NCI-H345 treated with DMSO at 0.1 percent for 48 hours (cell line): ENCODE measurements at regions not wholly inside any gene's neighbourhood (a gene's known extent, or its start where the extent isn't known, plus 50 kb on each side); places are given as distances from the start of the nearest gene placed in this dataset.
A peak's percentile ranks its signal among the peaks of the same experiment; 100 is the strongest.
"Not testable (repeated sequence)": the region's sequence is repeated elsewhere in the genome, so short reads cannot be mapped to it uniquely, and the experiment has no call there.

Source experiments
- DNase-seq: peaks from one replicate; lab custom pipeline; 2025; ENCODE audit not compliant: unreplicated experiment; lab: John Stamatoyannopoulos, UW

GRCh38 chr5:78726571-78726970 is 78.0 kb upstream of the LHFPL2 start:
- no peak for DNase-seq

- DNase-seq = no peak
These were observed 77.4 kb upstream of the LHFPL2 start for GRCh38 chr5:78726003-78726402.

DNA sequence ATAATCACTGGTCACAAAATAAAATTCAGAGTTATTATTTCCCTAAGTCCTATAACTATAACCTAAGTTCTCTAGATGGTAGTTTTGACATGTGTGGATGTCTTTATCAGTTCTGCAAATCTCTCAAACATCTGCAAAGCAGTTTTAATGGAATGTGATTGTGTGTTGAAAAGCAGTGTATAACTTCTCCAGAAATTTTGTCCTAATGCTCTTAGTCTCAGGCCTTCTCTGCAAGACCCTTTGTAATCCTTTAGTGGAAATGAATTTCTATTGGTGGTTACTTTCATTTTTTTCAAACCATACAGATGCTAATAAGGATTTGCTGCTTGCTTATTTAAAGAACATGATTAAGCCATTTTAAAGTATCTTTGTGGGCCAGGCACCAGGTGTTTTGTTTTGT is 75.5 kb upstream of the LHFPL2 start:
- DNase-seq = no peak

DNA sequence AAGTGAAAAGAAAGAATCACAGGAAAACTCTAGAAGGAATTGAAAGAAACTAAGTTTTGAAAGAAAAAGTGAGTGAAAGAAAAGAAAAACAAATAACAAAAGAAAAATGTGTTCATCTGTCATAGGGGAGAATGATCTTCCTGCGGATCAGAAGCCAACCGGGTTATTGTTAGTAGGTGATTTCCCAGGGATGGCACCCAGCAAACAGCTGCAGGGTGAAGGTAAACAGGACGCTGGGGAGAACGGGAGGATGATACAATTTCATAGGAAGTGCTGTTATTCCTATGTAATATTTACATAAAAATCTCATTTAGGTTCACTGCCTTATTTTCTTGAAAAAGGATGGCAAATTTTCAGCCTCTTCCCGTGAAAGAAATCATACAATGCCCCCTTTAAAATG is 72.4 kb upstream of the LHFPL2 start:
- DNase-seq = peak; percentile 2

- DNase-seq = no peak
These were observed 71.8 kb upstream of the LHFPL2 start for GRCh38 chr5:78720227-78720985.

- no peak for DNase-seq
These were observed 71.1 kb upstream of the LHFPL2 start for GRCh38 chr5:78719504-78720219.

DNA sequence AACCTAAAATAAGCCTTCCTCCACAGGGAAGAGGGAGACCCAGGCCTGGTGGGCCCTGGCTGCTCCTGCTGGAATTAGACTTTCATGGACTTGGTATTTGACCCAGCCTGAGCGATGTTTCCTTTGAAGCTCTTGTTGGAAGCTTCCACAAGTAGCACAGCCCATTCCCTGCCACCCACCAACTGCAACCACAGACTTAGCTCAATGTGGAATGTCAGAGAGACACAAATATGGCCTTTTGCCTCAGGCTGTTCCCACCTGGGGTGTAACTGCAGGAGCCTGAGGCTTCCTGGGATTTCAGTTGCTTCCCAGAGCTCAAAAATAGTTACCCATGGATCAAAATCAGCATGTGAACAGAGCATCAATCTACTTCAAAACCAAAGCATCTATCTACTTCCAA is 70.3 kb upstream of the LHFPL2 start:
- DNase-seq = peak; percentile 2

GRCh38 chr5:78717674-78718584 is 69.4 kb upstream of the LHFPL2 start:
- DNase-seq = peak; percentile 86

DNA sequence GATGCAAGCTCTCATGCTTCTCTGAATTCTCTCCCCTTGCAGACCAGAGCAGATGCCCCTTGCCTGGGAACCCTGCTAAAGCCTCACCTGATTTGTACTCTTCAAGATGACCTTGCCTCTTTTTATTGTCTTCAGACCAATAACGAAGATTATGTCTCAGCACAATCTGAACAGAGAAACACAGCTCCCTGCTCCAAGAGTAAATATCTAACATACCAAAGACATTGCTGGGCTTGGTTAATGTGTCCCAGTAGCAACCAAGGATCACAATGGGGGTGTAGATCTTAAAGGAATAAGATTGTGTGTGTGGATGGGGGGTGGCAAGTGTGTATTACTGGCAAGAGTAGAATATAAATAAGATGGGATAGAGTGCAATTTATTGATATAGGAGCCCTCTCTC is 67.6 kb upstream of the LHFPL2 start:
- no peak for DNase-seq

DNA sequence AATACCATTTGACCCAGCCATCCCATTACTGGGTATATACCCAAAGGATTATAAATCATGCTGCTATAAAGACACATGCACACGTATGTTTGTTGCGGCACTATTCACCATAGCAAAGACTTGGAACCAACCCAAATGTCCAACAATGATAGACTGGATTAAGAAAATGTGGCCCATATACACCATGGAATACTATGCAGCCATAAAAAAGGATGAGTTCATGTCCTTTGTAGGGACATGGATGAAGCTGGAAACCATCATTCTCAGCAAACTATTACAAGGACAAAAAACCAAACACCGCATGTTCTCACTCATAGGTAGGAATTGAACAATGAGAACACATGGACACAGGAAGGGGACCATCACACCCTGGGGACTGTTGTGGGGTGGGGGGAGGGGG is 66.8 kb upstream of the LHFPL2 start:
- not testable (repeated sequence) for DNase-seq

- not testable (repeated sequence) for DNase-seq
These were observed 63.1 kb upstream of the LHFPL2 start for GRCh38 chr5:78711670-78712069.

- DNase-seq = not testable (repeated sequence)
These were observed 61.3 kb upstream of the LHFPL2 start for GRCh38 chr5:78709729-78710430.

DNA sequence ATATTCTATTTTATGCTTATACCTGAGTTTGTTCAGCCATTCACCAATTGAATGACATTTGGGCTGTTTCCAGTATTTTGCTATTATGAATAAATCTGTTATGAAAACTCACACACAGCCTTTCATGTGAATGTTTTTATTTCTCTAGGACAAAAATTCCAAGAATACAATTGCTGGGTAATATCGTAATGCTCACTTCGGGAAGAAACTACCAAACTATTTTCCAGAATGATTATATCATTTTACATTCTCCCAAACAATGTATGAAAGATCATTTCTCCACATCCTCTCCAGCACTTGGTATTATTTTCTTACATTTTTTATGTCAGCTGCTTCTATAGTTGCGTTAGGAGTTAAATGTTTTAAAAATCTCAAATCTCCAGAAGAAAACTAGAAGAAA is 58.3 kb upstream of the LHFPL2 start:
- no peak for DNase-seq

- no peak for DNase-seq
These were observed 57.8 kb upstream of the LHFPL2 start for GRCh38 chr5:78706381-78706780.

DNA sequence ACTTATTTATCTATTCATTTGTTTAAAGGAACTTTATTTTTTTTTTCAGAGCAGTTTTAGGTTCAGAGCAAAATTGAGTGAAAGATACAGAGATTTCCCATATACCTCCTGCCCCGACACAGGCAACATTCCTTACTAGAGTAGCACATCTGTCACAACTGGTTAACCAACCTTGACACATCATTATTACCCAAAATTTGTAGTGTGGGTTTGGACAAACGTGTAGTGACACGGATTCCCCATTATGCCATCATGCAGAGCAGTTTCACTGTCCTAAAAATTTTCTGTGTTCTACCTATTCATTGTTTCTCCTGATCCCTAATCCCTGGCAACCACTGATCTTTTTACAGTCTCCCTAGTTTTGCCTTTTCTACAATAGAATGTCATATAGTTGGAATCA is 57.3 kb upstream of the LHFPL2 start:
- DNase-seq = no peak

DNA sequence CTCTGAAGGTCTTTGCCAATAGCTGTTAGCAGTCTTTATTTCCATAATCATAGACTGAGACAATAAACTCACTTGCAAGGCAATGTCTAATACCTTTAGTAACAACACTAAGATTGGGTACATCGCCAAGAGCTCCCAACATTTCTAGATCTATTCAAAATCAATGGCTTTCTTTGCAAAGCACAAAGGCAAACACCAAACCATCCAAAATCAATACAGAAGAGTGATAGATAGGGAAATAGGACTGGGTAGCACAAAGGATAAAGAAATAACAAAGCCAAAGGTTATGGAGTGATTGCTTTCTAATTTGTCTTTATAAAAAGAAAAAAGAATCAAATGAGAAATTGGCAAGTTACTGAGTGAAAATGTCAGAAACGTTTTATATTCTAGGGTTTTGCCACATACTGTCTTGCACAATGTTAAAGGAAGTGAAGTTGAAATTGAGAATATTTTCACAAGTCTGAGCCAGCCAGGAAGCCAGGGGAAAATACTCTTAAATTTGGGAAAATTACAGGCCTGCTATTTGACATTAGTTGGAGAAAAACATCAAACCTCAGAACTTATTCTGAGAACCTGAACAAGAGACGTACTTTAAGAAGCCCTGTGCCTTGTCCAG is 53.3 kb upstream of the LHFPL2 start:
- no peak for DNase-seq

DNA sequence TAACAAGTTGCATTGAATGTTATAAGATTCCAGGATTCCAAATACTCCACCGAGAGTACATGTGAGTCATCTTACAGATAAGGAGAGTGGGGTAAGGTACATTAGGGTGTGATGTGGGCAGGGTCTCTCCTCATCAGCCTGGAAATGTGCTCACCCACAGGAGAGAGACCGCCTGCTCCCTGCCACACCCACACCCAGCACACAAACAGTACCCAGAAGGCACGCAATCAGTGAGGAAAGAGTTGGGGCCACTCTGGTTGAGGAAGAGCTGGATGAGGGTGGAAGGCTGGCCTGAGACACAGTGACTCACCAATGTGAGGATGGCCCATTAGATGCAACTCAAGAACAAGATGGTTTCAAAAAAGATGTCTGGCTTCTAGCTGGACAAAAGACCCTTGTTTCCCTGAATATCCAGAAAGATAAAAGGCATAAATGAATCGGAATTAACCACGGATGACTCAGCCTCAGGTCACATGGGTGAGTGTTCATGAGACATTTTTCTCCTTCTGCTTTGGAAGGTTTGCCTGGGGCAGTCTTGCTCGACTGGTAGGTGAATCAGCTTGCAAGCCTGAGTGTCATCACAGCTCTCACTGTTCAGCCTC is 51.1 kb upstream of the LHFPL2 start:
- no peak for DNase-seq

DNA sequence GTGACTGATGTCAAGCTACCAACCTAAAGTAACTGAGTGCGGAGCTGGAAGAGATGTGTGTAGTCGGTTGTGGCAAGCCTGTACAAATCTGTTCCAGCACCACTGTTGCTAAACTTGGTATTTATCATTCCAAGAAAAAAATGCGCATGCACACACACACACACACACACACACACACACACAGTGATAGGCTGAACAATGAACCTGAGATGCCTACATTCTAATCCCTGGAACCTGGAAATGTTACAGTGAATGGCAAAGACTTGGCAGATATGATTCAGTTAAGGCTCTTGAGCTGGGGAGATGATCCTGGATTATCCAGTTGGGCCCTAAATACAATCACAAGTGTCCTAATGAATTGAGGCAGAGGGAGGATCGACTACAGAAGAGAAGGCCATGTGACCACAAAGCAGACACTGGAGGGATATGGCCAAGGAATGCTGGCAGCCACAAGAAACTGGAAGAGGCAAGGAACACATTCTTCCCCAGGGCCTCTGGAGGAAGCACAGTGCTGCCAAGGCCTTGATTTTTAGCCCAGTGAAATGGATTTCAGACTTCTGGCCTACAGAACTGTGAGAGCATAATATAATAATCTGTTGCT is 49.7 kb upstream of the LHFPL2 start:
- DNase-seq = no peak
